Activated CD4-positive, alpha-beta T cell treated with anti-CD3 and anti-CD28 coated beads for 24 hours (primary cell): ENCODE measurements at regions not wholly inside any gene's neighbourhood (a gene's known extent, or its start where the extent isn't known, plus 50 kb on each side); places are given as distances from the start of the nearest gene placed in this dataset.
"Not testable (repeated sequence)": the region's sequence is repeated elsewhere in the genome, so short reads cannot be mapped to it uniquely, and the experiment has no call there.

ENCODE experiments used
- DNase-seq, 2 donors: peaks; one replicate each; pipeline ENCODE4 v3.0.0-alpha.2; 2020; ENCODE audit warnings: low read depth in 2 of 2

GRCh38 chr14:105636935-105637334 is 110.6 kb downstream of the TMEM121 start:
- DNase-seq = no peak

- not testable (repeated sequence) for DNase-seq
These were observed 111.0 kb downstream of the TMEM121 start for GRCh38 chr14:105637345-105637744.

DNA sequence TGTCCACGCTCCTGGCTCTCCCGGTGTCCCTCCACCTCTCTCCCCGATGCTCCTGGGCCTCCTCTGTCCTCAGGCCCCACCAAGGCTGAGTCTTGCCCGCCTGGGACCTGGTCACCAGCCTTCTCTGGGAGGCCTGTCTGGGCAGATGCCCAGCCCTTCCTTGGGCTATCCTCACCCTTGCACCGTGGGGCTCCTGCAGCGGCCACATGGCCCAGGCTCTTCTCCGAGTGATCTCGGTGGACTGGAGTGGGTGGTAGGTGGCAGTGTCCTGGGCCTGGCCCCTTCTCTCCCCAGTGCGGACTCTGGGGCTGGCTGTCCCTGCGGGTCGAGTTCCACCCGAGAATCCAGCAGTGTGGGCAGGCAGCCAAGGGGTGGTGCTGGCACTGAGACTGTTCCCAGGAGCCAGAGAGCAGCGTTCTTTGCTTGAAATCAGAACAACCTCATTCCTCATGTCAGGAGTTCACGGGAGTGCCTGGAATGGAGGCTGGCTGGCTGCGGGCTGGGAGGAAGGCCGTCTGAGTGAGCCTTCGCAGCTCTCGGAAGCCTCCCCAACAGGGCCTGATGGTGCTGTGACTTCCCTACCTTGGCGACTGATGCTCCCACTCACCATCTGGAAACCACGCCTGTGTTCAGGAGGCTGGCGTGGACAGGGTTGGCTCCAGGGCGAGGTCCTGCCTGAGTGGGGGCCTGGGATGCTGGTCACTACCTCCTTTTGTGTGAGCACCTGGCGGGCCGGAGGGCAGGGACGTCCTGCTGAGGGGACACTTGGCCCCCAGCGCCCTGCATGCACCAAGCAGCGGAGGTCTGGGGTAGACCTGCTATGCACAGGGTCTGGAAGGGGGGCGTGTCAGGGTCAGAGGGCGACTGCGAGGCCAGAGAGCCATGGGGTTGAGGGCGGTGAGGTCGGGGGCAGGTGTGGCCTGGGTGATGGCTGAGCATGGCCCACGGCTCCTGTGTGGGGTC is 113.9 kb downstream of the TMEM121 start:
- DNase-seq = not testable (repeated sequence)

DNA sequence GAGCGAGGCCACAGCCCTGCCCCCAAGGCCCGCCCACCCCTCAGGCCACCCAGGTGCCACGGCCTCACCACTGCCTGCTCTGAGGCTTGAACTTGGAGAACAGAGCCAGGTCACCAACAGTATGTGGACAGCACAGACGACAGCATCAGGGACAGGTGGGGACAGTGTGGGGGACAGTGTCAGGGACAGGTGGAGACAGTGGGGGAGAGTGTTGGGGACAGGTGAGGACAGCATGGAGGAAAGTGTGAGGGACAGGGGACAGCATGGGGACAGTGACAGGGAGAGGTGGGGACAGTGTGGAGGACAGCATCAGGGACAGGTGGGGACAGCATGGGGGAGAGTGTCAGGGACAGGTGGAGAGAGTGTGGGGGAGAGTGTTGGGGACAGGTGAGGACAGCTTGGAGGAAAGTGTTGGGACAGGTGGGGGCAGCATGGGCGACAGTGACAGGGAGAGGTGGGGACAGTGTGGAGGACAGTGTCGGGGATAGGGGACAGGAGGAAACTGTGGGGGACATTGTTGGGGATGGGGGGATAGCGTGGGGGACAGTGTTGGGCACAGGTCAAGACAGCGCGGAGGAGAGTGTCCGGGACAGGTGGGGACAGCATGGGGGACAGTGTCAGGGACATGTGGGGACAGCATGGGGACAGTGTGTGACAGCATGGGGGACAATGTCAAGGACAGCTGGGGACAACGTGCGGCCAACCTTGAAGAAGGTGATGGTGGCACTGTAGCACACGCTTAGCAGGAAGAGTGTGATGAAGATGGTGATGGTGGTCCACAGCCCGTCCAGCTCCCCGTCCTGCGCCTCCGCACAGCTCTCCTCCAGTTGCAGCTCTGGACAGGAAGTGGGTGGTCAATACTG is 114.9 kb downstream of the TMEM121 start:
- DNase-seq = no peak

DNA sequence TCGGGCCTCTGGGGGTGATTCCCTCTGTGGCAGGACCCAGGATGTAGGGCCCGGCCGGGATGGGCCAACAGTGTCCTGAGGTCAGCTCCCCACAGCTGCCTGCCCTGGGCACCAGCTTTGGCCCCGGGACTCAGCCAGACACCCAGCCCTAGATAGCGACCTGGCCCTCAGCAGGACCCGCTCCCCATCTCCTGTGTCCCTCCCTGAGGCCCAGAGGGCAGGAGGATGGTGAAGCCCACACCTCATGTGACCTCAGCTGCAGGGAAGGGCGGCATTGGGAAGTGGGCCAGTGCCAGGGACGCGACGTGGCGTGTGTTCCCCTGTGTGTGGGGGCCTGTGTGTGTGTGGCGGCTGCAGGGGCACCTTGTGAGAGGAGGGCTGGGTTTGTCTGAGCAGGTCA is 115.6 kb downstream of the TMEM121 start:
- not testable (repeated sequence) for DNase-seq

DNA sequence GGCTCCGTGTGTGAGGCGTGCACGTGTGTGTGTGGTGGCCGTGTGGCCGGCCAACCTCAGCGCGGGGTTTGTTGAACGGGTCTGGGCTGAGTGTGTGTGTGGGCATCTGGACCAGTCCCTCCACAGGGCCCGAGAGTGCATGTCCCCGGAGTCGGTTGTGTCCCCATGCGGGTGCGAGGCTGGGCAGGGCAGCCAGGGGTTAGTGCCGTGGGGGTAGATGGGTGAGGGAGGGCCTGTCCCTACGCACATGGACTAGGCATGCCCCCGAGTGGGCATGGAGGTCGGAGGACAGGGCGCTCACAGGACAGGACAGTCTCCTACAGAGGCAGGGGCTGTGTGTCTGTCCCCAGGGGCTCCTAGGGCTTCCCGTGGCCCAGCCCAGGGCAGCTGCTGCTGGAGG is 116.1 kb downstream of the TMEM121 start:
- not testable (repeated sequence) for DNase-seq

DNA sequence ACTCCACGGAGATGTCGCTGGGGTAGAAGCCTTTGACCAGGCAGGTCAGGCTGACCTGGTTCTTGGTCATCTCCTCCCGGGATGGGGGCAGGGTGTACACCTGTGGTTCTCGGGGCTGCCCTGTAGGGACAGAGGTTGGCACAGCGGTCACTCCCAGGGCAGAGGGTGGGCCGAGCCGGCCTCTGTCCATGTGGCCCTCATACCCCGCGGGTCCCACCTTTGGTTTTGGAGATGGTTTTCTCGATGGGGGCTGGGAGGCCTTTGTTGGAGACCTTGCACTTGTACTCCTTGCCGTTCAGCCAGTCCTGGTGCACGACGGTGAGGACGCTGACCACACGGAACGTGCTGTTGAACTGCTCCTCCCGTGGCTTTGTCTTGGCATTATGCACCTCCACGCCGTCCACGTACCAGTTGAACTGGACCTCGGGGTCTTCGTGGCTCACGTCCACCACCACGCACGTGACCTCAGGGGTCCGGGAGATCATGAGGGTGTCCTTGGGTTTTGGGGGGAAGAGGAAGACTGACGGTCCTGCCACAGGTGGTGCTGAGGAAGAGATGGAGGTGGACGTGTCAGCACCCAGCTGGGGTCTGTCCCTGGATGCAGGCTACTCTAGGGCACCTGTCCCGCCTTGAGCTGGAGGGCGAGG is 117.1 kb downstream of the TMEM121 start:
- DNase-seq = not testable (repeated sequence)

DNA sequence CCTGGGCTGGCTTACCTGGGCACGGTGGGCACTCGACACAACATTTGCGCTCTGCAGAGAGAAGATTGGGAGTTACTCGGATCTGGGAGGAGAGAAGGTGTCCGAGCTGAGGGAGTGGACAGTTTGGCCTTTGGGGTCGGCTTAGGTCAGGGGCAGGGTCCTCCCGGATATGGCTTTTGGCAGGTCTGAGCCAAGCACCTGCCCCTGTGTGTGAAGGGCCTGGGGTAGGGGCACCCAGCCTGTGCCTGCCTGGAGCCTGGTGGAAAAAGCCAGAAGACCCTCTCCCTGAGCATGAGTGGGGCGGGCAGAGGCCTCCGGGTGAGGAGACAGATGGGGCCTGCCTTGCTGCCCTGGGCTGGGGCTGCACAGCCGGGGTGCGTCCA is 117.7 kb downstream of the TMEM121 start:
- not testable (repeated sequence) for DNase-seq

DNA sequence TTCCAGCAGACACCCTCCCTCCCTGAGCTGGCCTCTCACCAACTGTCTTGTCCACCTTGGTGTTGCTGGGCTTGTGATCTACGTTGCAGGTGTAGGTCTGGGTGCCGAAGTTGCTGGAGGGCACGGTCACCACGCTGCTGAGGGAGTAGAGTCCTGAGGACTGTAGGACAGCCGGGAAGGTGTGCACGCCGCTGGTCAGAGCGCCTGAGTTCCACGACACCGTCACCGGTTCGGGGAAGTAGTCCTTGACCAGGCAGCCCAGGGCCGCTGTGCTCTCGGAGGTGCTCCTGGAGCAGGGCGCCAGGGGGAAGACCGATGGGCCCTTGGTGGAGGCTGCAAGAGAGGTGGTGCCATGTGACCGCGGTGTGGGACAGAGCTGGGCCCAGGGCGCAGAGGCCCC is 118.1 kb downstream of the TMEM121 start:
- not testable (repeated sequence) for DNase-seq

DNA sequence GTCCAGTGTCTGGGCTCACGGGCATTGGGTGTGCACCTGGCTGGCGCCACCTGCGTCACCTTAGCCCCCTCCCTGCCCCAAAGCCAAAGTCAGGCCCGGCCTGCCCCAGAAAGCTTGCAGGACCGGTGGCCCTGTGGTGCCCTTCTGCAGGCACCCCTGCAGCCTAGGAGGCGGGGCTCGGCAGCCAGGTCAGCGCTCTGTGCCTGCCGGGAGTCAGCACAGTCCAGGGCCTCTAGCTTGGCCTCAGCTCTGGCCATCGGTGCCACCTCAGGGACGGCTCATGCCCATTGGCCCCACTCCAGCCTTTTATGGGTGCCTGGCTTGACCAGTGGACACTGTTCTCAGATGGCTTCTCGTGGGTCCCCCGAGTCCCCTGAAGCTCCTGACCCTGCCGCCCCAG is 118.5 kb downstream of the TMEM121 start:
- not testable (repeated sequence) for DNase-seq

- not testable (repeated sequence) for DNase-seq
These were observed 119.0 kb downstream of the TMEM121 start for GRCh38 chr14:105645389-105645788.

DNA sequence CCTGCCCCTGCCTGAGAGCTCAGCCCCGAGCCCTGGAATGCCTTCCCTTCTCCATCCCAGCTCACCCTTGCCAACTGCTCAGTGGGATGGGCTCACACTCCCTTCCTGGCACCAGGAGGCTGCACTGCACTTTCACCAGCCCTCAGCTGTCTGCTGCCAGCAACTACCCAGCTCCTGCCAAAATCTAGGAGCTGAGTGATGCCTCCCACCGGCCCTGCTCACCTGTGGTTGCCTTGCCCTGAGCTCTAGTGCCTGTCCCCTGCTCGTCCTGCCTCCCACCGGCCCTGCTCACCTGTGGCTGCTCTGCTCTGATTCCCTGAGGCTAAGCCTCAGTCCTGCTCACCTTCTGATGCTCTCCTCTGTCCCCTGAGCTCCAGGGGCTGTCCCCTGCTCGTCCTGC is 119.8 kb downstream of the TMEM121 start:
- no peak for DNase-seq

- not testable (repeated sequence) for DNase-seq
These were observed 120.4 kb downstream of the TMEM121 start for GRCh38 chr14:105646711-105647281.

DNA sequence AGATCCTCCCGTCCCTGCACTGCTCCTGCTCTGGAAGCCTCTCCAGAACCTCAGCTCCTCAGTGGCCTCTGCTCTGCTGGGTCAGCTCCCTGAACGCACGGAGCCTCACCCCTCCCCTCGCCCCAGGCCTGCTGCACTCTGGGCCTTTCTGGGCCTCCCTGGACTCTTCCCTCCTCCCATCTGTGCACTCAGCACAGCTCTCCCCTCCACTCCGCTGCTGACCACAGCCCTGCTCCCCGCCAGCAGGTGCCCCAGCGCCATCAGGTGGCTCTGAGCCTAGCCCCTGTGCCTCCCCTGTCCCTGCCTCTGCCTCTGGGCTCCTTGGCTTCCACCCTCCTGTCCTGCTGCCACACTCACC is 121.0 kb downstream of the TMEM121 start:
- DNase-seq = not testable (repeated sequence)

- no peak for DNase-seq
These were observed 121.6 kb downstream of the TMEM121 start for GRCh38 chr14:105647784-105648608.

DNA sequence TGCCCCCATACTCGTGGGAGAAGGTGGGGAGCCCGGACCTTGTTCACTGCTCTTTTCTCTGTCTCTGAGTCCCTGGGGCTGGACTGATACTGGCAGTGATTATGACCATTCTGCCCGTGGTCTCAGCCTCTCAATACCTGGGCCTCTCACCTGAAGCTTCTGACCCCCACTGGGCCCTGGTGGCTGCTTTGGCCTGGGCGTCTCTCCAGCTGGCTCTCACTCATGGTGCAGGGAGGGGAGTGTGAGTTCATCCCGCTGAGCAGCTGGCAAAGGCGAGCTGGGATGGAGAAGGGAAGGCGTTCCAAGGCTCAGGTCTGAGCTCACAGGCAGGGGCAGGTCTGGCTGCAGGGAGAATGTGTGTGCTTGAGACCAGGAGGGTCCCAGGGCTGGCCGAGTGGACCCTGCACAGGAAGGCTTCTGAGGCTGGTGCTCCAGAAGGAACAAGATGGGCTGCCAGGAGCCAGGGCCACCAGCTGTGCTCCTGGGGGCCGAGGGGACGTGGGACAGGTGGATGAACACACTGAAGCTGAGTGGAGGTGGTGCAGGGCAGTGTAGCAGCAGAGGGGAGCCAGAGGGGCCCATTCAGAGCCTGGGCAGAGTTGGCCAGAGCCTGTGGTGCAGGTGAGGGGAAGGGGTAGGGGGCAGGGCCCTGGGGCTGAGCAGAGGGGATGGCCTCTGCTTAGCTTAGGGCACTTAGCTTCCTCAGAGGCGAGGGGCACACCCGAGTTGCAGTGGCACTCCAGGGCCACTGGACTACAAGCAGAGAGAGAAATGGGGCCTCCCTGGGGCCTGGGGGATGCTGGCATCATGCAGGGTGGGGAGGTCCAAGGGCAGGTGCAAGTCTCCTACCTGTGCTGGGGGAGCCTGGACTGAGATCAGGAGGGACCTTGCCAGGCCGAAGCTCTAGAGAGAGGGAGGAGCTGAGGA is 122.5 kb downstream of the TMEM121 start:
- DNase-seq = not testable (repeated sequence)

- not testable (repeated sequence) for DNase-seq
These were observed 125.9 kb downstream of the TMEM121 start for GRCh38 chr14:105652317-105652716.

- not testable (repeated sequence) for DNase-seq
These were observed 127.5 kb downstream of the TMEM121 start for GRCh38 chr14:105653921-105654320.

DNA sequence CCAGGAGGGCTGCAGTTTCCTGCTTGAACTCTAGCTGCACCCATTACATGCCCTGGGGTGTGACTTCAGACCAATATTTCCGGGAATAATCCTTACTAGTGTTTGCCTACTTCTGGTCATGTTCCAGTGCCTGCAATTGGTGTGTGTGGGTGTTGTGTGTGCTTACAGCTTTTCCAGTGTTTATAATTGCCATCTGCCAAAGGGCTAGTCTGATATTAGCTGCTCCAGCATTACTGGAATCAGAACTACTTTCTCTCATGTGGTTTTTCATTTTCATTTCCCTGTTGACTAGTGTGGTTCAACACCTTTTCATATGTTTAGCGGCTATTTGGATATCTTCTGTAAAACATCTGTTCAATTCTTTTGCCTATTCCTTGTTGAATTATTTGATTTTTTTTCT is 132.9 kb downstream of the TMEM121 start:
- DNase-seq = not testable (repeated sequence)
